ENCODE measurements at regions not wholly inside any gene's neighbourhood (a gene's known extent, or its start where the extent isn't known, plus 50 kb on each side); places are given as distances from the start of the nearest gene placed in this dataset.

GRCh38 chr14:22397221-22397737, 191.7 kb downstream of the DAD1 start:
- Histone ChIP-seq H3K4me1 (ENCODE audit: control insufficient read depth in 4 of 4, insufficient read depth in 4 of 4, low read length in 3 of 4) (no peaks in the 10 kb centered on the region), H3K4me3 (ENCODE audit: low read depth in 1 of 3, low read length in 3 of 3) (no peak overlapping the region), H3K27me3 (ENCODE audit: control insufficient read depth in 4 of 4, insufficient read depth in 4 of 4, low read length in 3 of 4) (peaks cover 0 to 4% (median 0%) of the 10 kb centered on the region in 4 donors), H3K9me3 (ENCODE audit: control insufficient read depth in 4 of 4, low read length in 3 of 4) (no peaks in the 10 kb centered on the region), H3K36me3 (ENCODE audit: control insufficient read depth in 4 of 4, insufficient read depth in 3 of 4, low read depth in 1 of 4, low read length in 3 of 4) (no peaks in the 10 kb centered on the region), H3K27ac (ENCODE audit: low read depth in 1 of 2, low read length in 2 of 2) (no peak overlapping the region), H3K9ac (ENCODE audit: low read depth in 1 of 2, low read length in 2 of 2) (no peak overlapping the region)
- TF ChIP-seq EGR1 (IDR thresholded peaks at IDR 0.05; ENCODE audit: low read depth in 2 of 2) (no peak), NR2F2 (IDR thresholded peaks at IDR 0.05) (no peak), ATF3 (IDR thresholded peaks at IDR 0.05) (no peak), YY1 (IDR thresholded peaks at IDR 0.05) (no peak), SP1 (IDR thresholded peaks at IDR 0.05) (no peak), RXRA (IDR thresholded peaks at IDR 0.05) (no peak), RAD21 (IDR thresholded peaks at IDR 0.05) (no peak), HNF4A (conservative IDR thresholded peaks at IDR 0.05) (no peak), ZBTB33 (IDR thresholded peaks at IDR 0.05) (no peak), HNF4G (IDR thresholded peaks at IDR 0.05) (no peak), TAF1 (conservative IDR thresholded peaks at IDR 0.05) (no peak), MAX (IDR thresholded peaks at IDR 0.05) (no peak), GABPA (IDR thresholded peaks at IDR 0.05 in 1 of 2, conservative IDR thresholded peaks at IDR 0.05 in 1 of 2) (no peak), JUND (IDR thresholded peaks at IDR 0.05) (no peak), REST (IDR thresholded peaks at IDR 0.05) (no peak)
- WGBS, result 88% methylated on average over 7 of the region's 7 CpGs
- DNase-seq (ENCODE audit: low spot score), result no peak

GRCh38 chr14:22395803-22396202, 193.2 kb downstream of the DAD1 start:
- no peak for DNase-seq (ENCODE audit: low spot score)
- Histone ChIP-seq H3K9me3 (ENCODE audit: control insufficient read depth in 4 of 4, low read length in 3 of 4) (no peaks in the 10 kb centered on the region), H3K4me3 (ENCODE audit: low read depth in 1 of 3, low read length in 3 of 3) (no peak overlapping the region), H3K9ac (ENCODE audit: low read depth in 1 of 2, low read length in 2 of 2) (no peak overlapping the region), H3K27ac (ENCODE audit: low read depth in 1 of 2, low read length in 2 of 2) (no peak overlapping the region), H3K4me1 (ENCODE audit: control insufficient read depth in 4 of 4, insufficient read depth in 4 of 4, low read length in 3 of 4) (no peaks in the 10 kb centered on the region), H3K27me3 (ENCODE audit: control insufficient read depth in 4 of 4, insufficient read depth in 4 of 4, low read length in 3 of 4) (peaks cover 0 to 4% (median 0%) of the 10 kb centered on the region in 4 donors), H3K36me3 (ENCODE audit: control insufficient read depth in 4 of 4, insufficient read depth in 3 of 4, low read depth in 1 of 4, low read length in 3 of 4) (no peaks in the 10 kb centered on the region)
- WGBS, result 87% methylated on average over 2 of the region's 2 CpGs
- TF ChIP-seq ZBTB33 (IDR thresholded peaks at IDR 0.05) (no peak), HNF4A (conservative IDR thresholded peaks at IDR 0.05) (no peak), NR2F2 (IDR thresholded peaks at IDR 0.05) (no peak), FOXA1 (IDR thresholded peaks at IDR 0.05) (no peak), SP1 (IDR thresholded peaks at IDR 0.05) (no peak), ATF3 (IDR thresholded peaks at IDR 0.05) (no peak), REST (IDR thresholded peaks at IDR 0.05) (no peak), YY1 (IDR thresholded peaks at IDR 0.05) (no peak), GABPA (IDR thresholded peaks at IDR 0.05 in 1 of 2, conservative IDR thresholded peaks at IDR 0.05 in 1 of 2) (no peak), EGR1 (IDR thresholded peaks at IDR 0.05; ENCODE audit: low read depth in 2 of 2) (no peak), HNF4G (IDR thresholded peaks at IDR 0.05) (no peak), TAF1 (conservative IDR thresholded peaks at IDR 0.05) (no peak), FOXA2 (IDR thresholded peaks at IDR 0.05) (no peak)

Data from liver (tissue), 7 donors.